Bronchial epithelial cell (primary cell): ENCODE measurements at regions not wholly inside any gene's neighbourhood (a gene's known extent, or its start where the extent isn't known, plus 50 kb on each side); places are given as distances from the start of the nearest gene placed in this dataset.

Experiments used
- DNase-seq: peaks from one replicate; pipeline ENCODE4 v3.0.0-alpha.2; 2010; ENCODE audit warnings: low read depth
- FAIRE-seq: peaks from 2 replicates; lab custom pipeline; 2011; peaks lifted over from hg19 to GRCh38; lab: Jason Lieb, UNC
- H3K27me3 ChIP-seq: 2 replicates; pipeline ENCODE4 v1.5.1; 2011; ENCODE audit warnings: low read length; ENCODE audit not compliant: control insufficient read depth, insufficient read depth
- H3K36me3 ChIP-seq: 2 replicates; pipeline ENCODE4 v1.5.1; 2011; ENCODE audit warnings: low read length; ENCODE audit not compliant: control insufficient read depth, insufficient read depth
- H3K4me3 ChIP-seq: 2 replicates; pipeline ENCODE4 v1.5.1; 2011; ENCODE audit warnings: mild to moderate bottlenecking, low read depth, low read length, control low read depth
- TF ChIP-seq, protein P1 (sequence below): IDR thresholded peaks from 2 replicates; pipeline ENCODE4 v1.5.1; 2011; ENCODE audit warnings: mild to moderate bottlenecking, moderate library complexity, low read length, control low read depth, inconsistent platforms; ENCODE audit not compliant: insufficient read depth, severe bottlenecking

DNA sequence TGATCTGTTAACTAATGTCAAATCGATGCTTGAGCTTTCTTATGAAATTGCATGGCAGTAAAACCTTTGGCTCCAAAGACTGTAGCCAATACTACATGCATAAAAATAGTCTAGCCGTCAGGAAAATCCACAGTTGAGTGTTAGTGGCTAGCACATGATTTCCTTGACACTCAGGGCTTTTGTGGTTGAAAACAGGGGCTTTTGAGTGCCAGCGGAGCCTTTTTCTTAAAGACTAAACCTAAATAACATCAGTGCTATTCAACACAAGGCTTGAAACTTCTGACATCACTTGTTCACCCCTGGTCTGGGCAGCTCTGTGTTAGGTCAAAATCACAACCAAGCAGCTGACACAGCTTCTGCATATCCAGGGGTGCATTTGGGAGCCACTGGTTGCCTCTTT, 124.2 kb upstream of the BMPER start:
- Histone ChIP-seq H3K27me3 (no peaks in the 10 kb centered on the region), H3K4me3 (no peak overlapping the region), H3K36me3 (no peaks in the 10 kb centered on the region)
- DNase-seq (no peak), FAIRE-seq (no peak)
- TF ChIP-seq, protein P1, sequence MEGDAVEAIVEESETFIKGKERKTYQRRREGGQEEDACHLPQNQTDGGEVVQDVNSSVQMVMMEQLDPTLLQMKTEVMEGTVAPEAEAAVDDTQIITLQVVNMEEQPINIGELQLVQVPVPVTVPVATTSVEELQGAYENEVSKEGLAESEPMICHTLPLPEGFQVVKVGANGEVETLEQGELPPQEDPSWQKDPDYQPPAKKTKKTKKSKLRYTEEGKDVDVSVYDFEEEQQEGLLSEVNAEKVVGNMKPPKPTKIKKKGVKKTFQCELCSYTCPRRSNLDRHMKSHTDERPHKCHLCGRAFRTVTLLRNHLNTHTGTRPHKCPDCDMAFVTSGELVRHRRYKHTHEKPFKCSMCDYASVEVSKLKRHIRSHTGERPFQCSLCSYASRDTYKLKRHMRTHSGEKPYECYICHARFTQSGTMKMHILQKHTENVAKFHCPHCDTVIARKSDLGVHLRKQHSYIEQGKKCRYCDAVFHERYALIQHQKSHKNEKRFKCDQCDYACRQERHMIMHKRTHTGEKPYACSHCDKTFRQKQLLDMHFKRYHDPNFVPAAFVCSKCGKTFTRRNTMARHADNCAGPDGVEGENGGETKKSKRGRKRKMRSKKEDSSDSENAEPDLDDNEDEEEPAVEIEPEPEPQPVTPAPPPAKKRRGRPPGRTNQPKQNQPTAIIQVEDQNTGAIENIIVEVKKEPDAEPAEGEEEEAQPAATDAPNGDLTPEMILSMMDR, result no peak

- TF ChIP-seq, protein P1, result no peak
- no peaks in the 10 kb centered on the region for H3K27me3 ChIP-seq
- DNase-seq (no peak), FAIRE-seq (no peak)
- H3K36me3 ChIP-seq, result no peaks in the 10 kb centered on the region
- H3K4me3 ChIP-seq, result no peak overlapping the region
Measured at GRCh38 chr7:33781796-33782195, 123.5 kb upstream of the BMPER start.

- H3K27me3 ChIP-seq, result no peaks in the 10 kb centered on the region
- DNase-seq (no peak), FAIRE-seq (no peak)
- H3K4me3 ChIP-seq, result no peak overlapping the region
- TF ChIP-seq, protein P1, result no peak
- H3K36me3 ChIP-seq, result no peaks in the 10 kb centered on the region
Measured at GRCh38 chr7:33784000-33784399, 121.3 kb upstream of the BMPER start.

- Histone ChIP-seq H3K36me3 (no peaks in the 10 kb centered on the region), H3K4me3 (no peak overlapping the region), H3K27me3 (no peaks in the 10 kb centered on the region)
- DNase-seq, result no peak
- TF ChIP-seq, protein P1, result no peak
- no peak for FAIRE-seq
Measured at GRCh38 chr7:33788531-33788930, 116.8 kb upstream of the BMPER start.

DNA sequence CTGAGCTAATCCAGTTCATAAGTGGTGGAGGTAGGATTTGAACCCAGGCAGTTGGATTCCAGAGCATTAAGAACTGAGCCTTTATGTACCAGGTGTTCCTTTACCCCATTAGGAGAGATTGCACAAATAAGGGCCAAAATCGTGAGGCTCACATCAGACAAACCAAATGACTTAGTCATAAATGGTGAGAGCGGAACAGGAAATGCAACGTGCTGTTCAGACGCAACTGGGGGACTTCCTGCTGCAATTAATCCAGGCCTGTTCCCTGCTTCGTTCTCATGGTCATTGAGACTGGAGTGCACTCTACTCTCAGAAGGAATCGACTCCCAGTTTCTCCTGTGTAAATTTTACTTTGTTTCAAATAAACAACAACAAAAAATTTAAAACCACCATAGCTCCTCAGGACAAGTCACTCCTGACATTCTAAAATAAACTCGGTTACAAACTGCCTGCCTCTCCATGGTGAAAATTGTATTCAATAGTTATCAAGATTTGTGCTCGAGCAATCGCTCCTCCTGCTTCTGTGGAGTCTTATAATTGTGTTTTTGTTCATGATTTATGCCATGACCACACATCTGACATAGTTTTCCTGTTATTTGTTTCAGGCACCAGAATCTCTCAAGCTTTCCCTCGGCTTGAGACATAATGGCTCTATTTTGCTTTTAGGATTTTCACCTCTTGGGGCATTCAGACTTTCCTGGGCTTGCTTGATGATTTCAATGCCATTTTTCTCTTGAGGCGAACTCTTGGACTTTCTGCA, 115.3 kb upstream of the BMPER start:
- FAIRE-seq, result no peak
- peak; percentile 48 for DNase-seq
- no peaks in the 10 kb centered on the region for H3K36me3 ChIP-seq
- H3K27me3 ChIP-seq, result no peaks in the 10 kb centered on the region
- TF ChIP-seq, protein P1, result no peak
- no peak overlapping the region for H3K4me3 ChIP-seq

DNA sequence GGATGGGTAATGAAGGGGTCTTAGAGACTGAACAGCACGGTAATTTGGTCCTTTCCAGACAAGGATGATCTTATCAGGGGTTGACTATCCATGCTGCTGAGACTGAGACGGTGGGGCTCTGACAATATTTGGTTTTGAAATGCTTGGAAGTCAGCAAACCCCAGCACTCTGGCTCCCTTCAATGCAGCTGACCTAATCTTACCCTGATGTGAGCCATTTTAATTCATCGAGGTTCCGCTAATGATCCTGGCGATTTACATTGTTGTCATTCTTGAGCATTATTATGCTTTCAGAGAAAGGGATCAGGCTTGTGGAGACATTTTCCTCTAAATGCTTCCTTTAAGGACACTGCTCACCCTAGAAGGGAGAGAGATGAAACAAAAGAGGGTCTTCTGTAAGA, 114.6 kb upstream of the BMPER start:
- H3K27me3 ChIP-seq, result no peaks in the 10 kb centered on the region
- DNase-seq (no peak), FAIRE-seq (no peak)
- TF ChIP-seq, protein P1, result no peak
- no peaks in the 10 kb centered on the region for H3K36me3 ChIP-seq
- H3K4me3 ChIP-seq, result no peak overlapping the region
